Liver (tissue), 8 donors: ENCODE measurements at regions not wholly inside any gene's neighbourhood (a gene's known extent, or its start where the extent isn't known, plus 50 kb on each side); places are given as distances from the start of the nearest gene placed in this dataset.

Experiments
- DNase-seq: peaks from one replicate; pipeline ENCODE4 v3.0.0-alpha.2; 2017; ENCODE audit warnings: low spot score
- H3K27ac ChIP-seq, 2 donors: one replicate each; pipeline ENCODE4 v1.7.0; 2013; ENCODE audit warnings: inconsistent platforms in 2 of 2, low read length in 2 of 2, control low read depth in 1 of 2, low read depth in 1 of 2, mild to moderate bottlenecking in 1 of 2
- H3K27me3 ChIP-seq, 4 donors: one replicate each; pipeline versions ENCODE4 v1.6.1 to v1.7.0; 2013; ENCODE audit warnings: low read length in 3 of 4, inconsistent platforms in 1 of 4, mild to moderate bottlenecking in 1 of 4, moderate library complexity in 1 of 4; ENCODE audit not compliant: control insufficient read depth in 4 of 4, insufficient read depth in 4 of 4
- H3K36me3 ChIP-seq, 4 donors: one replicate each; pipeline versions ENCODE4 v1.6.1 to v1.7.0; 2013; ENCODE audit warnings: low read length in 3 of 4, mild to moderate bottlenecking in 3 of 4, low read depth in 1 of 4, moderate library complexity in 1 of 4; ENCODE audit not compliant: control insufficient read depth in 4 of 4, insufficient read depth in 3 of 4
- H3K4me1 ChIP-seq, 4 donors: one replicate each; pipeline versions ENCODE4 v1.6.1 to v1.7.0; 2013; ENCODE audit warnings: low read length in 3 of 4, mild to moderate bottlenecking in 3 of 4, moderate library complexity in 1 of 4; ENCODE audit not compliant: control insufficient read depth in 4 of 4, insufficient read depth in 4 of 4
- H3K4me3 ChIP-seq, 3 donors: one replicate each; pipeline versions ENCODE4 v1.6.1 to v1.7.0; 2013; ENCODE audit warnings: low read length in 3 of 3, control low read depth in 1 of 3, low read depth in 1 of 3, mild to moderate bottlenecking in 1 of 3
- H3K9ac ChIP-seq, 2 donors: one replicate each; pipeline ENCODE4 v1.7.0; 2013; ENCODE audit warnings: low read length in 2 of 2, mild to moderate bottlenecking in 2 of 2, moderate library complexity in 2 of 2, control low read depth in 1 of 2, low read depth in 1 of 2
- H3K9me3 ChIP-seq, 4 donors: one replicate each; pipeline versions ENCODE4 v1.6.1 to v1.7.0; 2013; ENCODE audit warnings: low read length in 3 of 4; ENCODE audit not compliant: control insufficient read depth in 4 of 4
- EGR1 ChIP-seq, 2 donors: IDR thresholded peaks; 2 replicates each; pipeline ENCODE4 v1.6.1; 2016 to 2018; ENCODE audit warnings: antibody characterized with exemption in 2 of 2, low read depth in 2 of 2
- FOXA1 ChIP-seq: IDR thresholded peaks from 2 replicates; pipeline ENCODE4 v1.6.1; 2016; ENCODE audit warnings: antibody characterized with exemption
- FOXA2 ChIP-seq: IDR thresholded peaks from 2 replicates; pipeline ENCODE4 v1.6.1; 2016; ENCODE audit warnings: antibody characterized with exemption
- GABPA ChIP-seq, 2 donors: IDR thresholded peaks in 1 of 2; conservative IDR thresholded peaks in 1 of 2; 2 replicates each; pipeline ENCODE4 v1.6.1; 2016; ENCODE audit warnings: antibody characterized with exemption in 2 of 2, mild to moderate bottlenecking in 1 of 2, moderate library complexity in 1 of 2
- HNF4A ChIP-seq, 2 donors: conservative IDR thresholded peaks; 2 replicates each; pipeline ENCODE4 v1.6.1; 2016; ENCODE audit warnings: antibody characterized with exemption in 2 of 2, mild to moderate bottlenecking in 2 of 2
- HNF4G ChIP-seq: IDR thresholded peaks from 2 replicates; pipeline ENCODE4 v1.6.1; 2016; ENCODE audit warnings: antibody characterized with exemption
- JUND ChIP-seq, 2 donors: IDR thresholded peaks; 2 replicates each; pipeline ENCODE4 v1.6.1; 2016; ENCODE audit warnings: antibody characterized with exemption in 2 of 2
- NR2F2 ChIP-seq: IDR thresholded peaks from 2 replicates; pipeline ENCODE4 v1.6.1; 2016; ENCODE audit warnings: antibody characterized with exemption
- RAD21 ChIP-seq, 2 donors: IDR thresholded peaks; 2 replicates each; pipeline ENCODE4 v1.6.1; 2016; ENCODE audit warnings: antibody characterized with exemption in 2 of 2, mild to moderate bottlenecking in 2 of 2
- RXRA ChIP-seq, 2 donors: IDR thresholded peaks; 2 replicates each; pipeline ENCODE4 v1.6.1; 2017 to 2018; ENCODE audit warnings: antibody characterized with exemption in 2 of 2, mild to moderate bottlenecking in 1 of 2
- SP1 ChIP-seq: IDR thresholded peaks from 2 replicates; pipeline ENCODE4 v1.6.1; 2018; ENCODE audit warnings: antibody characterized with exemption, mild to moderate bottlenecking
- TAF1 ChIP-seq: conservative IDR thresholded peaks from 2 replicates; pipeline ENCODE4 v1.6.1; 2016; ENCODE audit warnings: antibody characterized with exemption, mild to moderate bottlenecking
- YY1 ChIP-seq: IDR thresholded peaks from 2 replicates; pipeline ENCODE4 v1.6.1; 2016; ENCODE audit warnings: antibody characterized with exemption, mild to moderate bottlenecking
- WGBS: extraction: QIAGEN DNeasy Blood & Tissue Kit; methylation state at CpG from one replicate; pipeline ENCODE4 v1.1.7; 2013; 5-methylcytosine and 5-hydroxymethylcytosine counted together
- TF ChIP-seq, protein P1 (sequence below): IDR thresholded peaks from 2 replicates; pipeline ENCODE4 v1.6.1; 2016; ENCODE audit warnings: antibody characterized with exemption
- TF ChIP-seq, protein P2 (sequence below): fragments of 150-350 bp; IDR thresholded peaks from 2 replicates; pipeline ENCODE4 v1.5.1; 2017; ENCODE audit warnings: improper control_type of control experiment, low read depth, low read length; ENCODE audit not compliant: missing input control
- TF ChIP-seq, protein P3 (sequence below): IDR thresholded peaks from 2 replicates; pipeline ENCODE4 v1.6.1; 2016; ENCODE audit warnings: antibody characterized with exemption
- TF ChIP-seq, protein P4 (sequence below): IDR thresholded peaks from 2 replicates; pipeline ENCODE4 v1.6.1; 2016; ENCODE audit warnings: antibody characterized with exemption
- TF ChIP-seq, protein P5 (sequence below): IDR thresholded peaks from 2 replicates; pipeline ENCODE4 v1.6.1; 2016; ENCODE audit warnings: antibody characterized with exemption, mild to moderate bottlenecking
- donor health status: healthy.
- donor health status: healthy.
- donor health status: healthy.
- donor health status: healthy.
- donor health status: healthy.

DNA sequence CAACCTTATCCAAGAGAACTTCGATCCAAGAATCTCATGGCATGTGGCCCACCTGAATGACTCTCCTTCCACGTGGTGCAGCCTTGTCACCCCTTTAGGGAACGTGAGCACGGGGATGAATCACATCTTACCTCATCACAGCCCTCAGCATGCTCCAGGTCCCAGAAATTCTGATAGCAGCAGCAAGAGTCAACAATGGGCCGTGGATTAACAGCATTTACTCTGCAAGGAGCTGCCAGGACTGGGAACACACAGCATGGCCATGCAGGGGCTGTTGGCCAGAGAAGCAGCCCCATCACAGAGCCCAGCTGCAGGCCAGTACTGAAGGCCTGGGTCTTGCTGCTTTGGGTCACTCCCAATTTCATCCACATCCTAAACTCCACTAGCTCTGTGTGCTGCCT, 150.4 kb downstream of the C5orf15 start:
- DNase-seq: no peak
- H3K27ac ChIP-seq: no peak overlapping the region

More for the DNA sequence above, 150.4 kb downstream of the C5orf15 start:
- Histone ChIP-seq H3K9me3 (no peaks in the 10 kb centered on the region), H3K9ac (no peak overlapping the region), H3K36me3 (no peaks in the 10 kb centered on the region), H3K27me3 (no peaks in the 10 kb centered on the region), H3K4me3 (no peak overlapping the region), H3K4me1 (peaks cover 0 to 9% (median 4%) of the 10 kb centered on the region in 4 donors)
- TF ChIP-seq, protein P1, sequence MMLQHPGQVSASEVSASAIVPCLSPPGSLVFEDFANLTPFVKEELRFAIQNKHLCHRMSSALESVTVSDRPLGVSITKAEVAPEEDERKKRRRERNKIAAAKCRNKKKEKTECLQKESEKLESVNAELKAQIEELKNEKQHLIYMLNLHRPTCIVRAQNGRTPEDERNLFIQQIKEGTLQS: no peak
- TF ChIP-seq, protein P2, sequence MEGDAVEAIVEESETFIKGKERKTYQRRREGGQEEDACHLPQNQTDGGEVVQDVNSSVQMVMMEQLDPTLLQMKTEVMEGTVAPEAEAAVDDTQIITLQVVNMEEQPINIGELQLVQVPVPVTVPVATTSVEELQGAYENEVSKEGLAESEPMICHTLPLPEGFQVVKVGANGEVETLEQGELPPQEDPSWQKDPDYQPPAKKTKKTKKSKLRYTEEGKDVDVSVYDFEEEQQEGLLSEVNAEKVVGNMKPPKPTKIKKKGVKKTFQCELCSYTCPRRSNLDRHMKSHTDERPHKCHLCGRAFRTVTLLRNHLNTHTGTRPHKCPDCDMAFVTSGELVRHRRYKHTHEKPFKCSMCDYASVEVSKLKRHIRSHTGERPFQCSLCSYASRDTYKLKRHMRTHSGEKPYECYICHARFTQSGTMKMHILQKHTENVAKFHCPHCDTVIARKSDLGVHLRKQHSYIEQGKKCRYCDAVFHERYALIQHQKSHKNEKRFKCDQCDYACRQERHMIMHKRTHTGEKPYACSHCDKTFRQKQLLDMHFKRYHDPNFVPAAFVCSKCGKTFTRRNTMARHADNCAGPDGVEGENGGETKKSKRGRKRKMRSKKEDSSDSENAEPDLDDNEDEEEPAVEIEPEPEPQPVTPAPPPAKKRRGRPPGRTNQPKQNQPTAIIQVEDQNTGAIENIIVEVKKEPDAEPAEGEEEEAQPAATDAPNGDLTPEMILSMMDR: no peak
- TF ChIP-seq HNF4A (conservative IDR thresholded peaks at IDR 0.05) (peak in 1 of 2 donors; percentile 7), SP1 (no peak), EGR1 (IDR thresholded peaks at IDR 0.05; ENCODE audit: low read depth in 2 of 2) (no peak), JUND (IDR thresholded peaks at IDR 0.05) (peak in 1 of 2 donors; percentile 34), HNF4G (no peak), YY1 (no peak), TAF1 (no peak), RAD21 (IDR thresholded peaks at IDR 0.05) (no peak), NR2F2 (no peak), FOXA1 (no peak), RXRA (IDR thresholded peaks at IDR 0.05) (no peak), FOXA2 (peak; percentile 29), GABPA (IDR thresholded peaks at IDR 0.05 in 1 of 2, conservative IDR thresholded peaks at IDR 0.05 in 1 of 2) (no peak)
- TF ChIP-seq, protein P3, sequence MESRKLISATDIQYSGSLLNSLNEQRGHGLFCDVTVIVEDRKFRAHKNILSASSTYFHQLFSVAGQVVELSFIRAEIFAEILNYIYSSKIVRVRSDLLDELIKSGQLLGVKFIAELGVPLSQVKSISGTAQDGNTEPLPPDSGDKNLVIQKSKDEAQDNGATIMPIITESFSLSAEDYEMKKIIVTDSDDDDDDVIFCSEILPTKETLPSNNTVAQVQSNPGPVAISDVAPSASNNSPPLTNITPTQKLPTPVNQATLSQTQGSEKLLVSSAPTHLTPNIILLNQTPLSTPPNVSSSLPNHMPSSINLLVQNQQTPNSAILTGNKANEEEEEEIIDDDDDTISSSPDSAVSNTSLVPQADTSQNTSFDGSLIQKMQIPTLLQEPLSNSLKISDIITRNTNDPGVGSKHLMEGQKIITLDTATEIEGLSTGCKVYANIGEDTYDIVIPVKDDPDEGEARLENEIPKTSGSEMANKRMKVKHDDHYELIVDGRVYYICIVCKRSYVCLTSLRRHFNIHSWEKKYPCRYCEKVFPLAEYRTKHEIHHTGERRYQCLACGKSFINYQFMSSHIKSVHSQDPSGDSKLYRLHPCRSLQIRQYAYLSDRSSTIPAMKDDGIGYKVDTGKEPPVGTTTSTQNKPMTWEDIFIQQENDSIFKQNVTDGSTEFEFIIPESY: no peak
- TF ChIP-seq, protein P4, sequence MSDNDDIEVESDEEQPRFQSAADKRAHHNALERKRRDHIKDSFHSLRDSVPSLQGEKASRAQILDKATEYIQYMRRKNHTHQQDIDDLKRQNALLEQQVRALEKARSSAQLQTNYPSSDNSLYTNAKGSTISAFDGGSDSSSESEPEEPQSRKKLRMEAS: no peak
- TF ChIP-seq, protein P5, sequence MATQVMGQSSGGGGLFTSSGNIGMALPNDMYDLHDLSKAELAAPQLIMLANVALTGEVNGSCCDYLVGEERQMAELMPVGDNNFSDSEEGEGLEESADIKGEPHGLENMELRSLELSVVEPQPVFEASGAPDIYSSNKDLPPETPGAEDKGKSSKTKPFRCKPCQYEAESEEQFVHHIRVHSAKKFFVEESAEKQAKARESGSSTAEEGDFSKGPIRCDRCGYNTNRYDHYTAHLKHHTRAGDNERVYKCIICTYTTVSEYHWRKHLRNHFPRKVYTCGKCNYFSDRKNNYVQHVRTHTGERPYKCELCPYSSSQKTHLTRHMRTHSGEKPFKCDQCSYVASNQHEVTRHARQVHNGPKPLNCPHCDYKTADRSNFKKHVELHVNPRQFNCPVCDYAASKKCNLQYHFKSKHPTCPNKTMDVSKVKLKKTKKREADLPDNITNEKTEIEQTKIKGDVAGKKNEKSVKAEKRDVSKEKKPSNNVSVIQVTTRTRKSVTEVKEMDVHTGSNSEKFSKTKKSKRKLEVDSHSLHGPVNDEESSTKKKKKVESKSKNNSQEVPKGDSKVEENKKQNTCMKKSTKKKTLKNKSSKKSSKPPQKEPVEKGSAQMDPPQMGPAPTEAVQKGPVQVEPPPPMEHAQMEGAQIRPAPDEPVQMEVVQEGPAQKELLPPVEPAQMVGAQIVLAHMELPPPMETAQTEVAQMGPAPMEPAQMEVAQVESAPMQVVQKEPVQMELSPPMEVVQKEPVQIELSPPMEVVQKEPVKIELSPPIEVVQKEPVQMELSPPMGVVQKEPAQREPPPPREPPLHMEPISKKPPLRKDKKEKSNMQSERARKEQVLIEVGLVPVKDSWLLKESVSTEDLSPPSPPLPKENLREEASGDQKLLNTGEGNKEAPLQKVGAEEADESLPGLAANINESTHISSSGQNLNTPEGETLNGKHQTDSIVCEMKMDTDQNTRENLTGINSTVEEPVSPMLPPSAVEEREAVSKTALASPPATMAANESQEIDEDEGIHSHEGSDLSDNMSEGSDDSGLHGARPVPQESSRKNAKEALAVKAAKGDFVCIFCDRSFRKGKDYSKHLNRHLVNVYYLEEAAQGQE: no peak
- 52% methylated on average over 5 of the region's 5 CpGs for WGBS
